IMR-90 (cell line): ENCODE measurements at regions not wholly inside any gene's neighbourhood (a gene's known extent, or its start where the extent isn't known, plus 50 kb on each side); places are given as distances from the start of the nearest gene placed in this dataset.

Source experiments
- ATAC-seq: fragments of 200-7000 bp; cut with Tn5 transposase; 2 replicates; pipeline ENCODE4 v1.9.1; 2020; ENCODE audit warnings: low read depth, mild to moderate bottlenecking, moderate library complexity
- BruUV-seq: library from RNA; stranded (reverse); fragments of 400-500 nt; replicated peaks from 2 replicates; lab custom pipeline; 2021; lab: Mats Ljungman, UMichigan
- CTCF ChIA-PET: fragments of 300-600 bp; formaldehyde crosslinking; extraction: SDS; loops from one replicate; lab custom pipeline; 2021; ENCODE audit warnings: antibody characterized with exemption; lab: Yijun Ruan, JAX
- POLR2A ChIA-PET: fragments of 300-600 bp; sonication (Branson Sonifier 250); formaldehyde crosslinking; loops from one replicate; lab custom pipeline; 2022; ENCODE audit warnings: antibody characterized with exemption; ENCODE audit not compliant: unreplicated experiment; lab: Charles Lee
- DNase-seq: peaks from one replicate; pipeline ENCODE4 v3.0.0; 2013
- H2AFZ ChIP-seq: replicated peaks from 2 replicates; pipeline ENCODE3; 2013; ENCODE audit warnings: low read length, mild to moderate bottlenecking; ENCODE audit not compliant: poor library complexity
- H2AK5ac ChIP-seq: 2 replicates; pipeline ENCODE4 v1.6.1; 2013; ENCODE audit warnings: low read depth, low read length, inconsistent platforms
- H2AK9ac ChIP-seq: replicated peaks from 2 replicates; pipeline ENCODE3; 2013; ENCODE audit warnings: mild to moderate bottlenecking, low read depth, low read length, moderate library complexity; ENCODE audit not compliant: poor library complexity
- H2BK120ac ChIP-seq: 2 replicates; pipeline ENCODE4 v1.6.1; 2013; ENCODE audit warnings: low read depth, low read length, inconsistent platforms
- H2BK15ac ChIP-seq: 3 replicates; pipeline ENCODE4 v1.6.1; 2013; ENCODE audit warnings: low read depth, low read length, inconsistent platforms
- H2BK20ac ChIP-seq: 2 replicates; pipeline ENCODE4 v1.6.1; 2013; ENCODE audit warnings: low read depth, mild to moderate bottlenecking, inconsistent platforms, low read length, moderate library complexity
- H2BK5ac ChIP-seq: 2 replicates; pipeline ENCODE4 v1.6.1; 2013; ENCODE audit warnings: mild to moderate bottlenecking, low read depth, low read length, inconsistent platforms; ENCODE audit not compliant: poor library complexity, severe bottlenecking
- H3K14ac ChIP-seq: replicated peaks from 2 replicates; pipeline ENCODE4 v1.6.1; 2013; ENCODE audit warnings: low read depth, low read length, inconsistent platforms
- H3K18ac ChIP-seq: 2 replicates; pipeline ENCODE4 v1.6.1; 2013; ENCODE audit warnings: low read depth, low read length, control low read depth
- H3K23ac ChIP-seq: 2 replicates; pipeline ENCODE4 v1.6.1; 2013; ENCODE audit warnings: low read depth, low read length, inconsistent platforms
- H3K27ac ChIP-seq: 2 replicates; pipeline ENCODE4 v1.5.1; 2013; ENCODE audit warnings: mild to moderate bottlenecking, control low read depth, low read length; ENCODE audit not compliant: insufficient read depth
- H3K27me3 ChIP-seq: 2 replicates; pipeline ENCODE4 v1.6.1; 2013; ENCODE audit warnings: low read length; ENCODE audit not compliant: control insufficient read depth, insufficient read depth
- H3K36me3 ChIP-seq: 2 replicates; pipeline ENCODE4 v1.6.1; 2013; ENCODE audit warnings: low read length, mixed read lengths; ENCODE audit not compliant: control insufficient read depth, insufficient read depth
- H3K4ac ChIP-seq: 2 replicates; pipeline ENCODE4 v1.6.1; 2013; ENCODE audit warnings: low read depth, low read length, inconsistent platforms
- H3K4me1 ChIP-seq: 2 replicates; pipeline ENCODE4 v1.6.1; 2013; ENCODE audit warnings: low read length, mixed read lengths; ENCODE audit not compliant: control insufficient read depth, insufficient read depth
- H3K4me2 ChIP-seq: 2 replicates; pipeline ENCODE4 v1.6.1; 2013; ENCODE audit warnings: low read depth, mild to moderate bottlenecking, control low read depth, low read length, moderate library complexity
- H3K4me3 ChIP-seq: 2 replicates; pipeline ENCODE4 v1.5.1; 2013; ENCODE audit warnings: low read depth, mild to moderate bottlenecking, control low read depth, low read length, moderate library complexity; ENCODE audit not compliant: insufficient read depth
- H3K56ac ChIP-seq: 2 replicates; pipeline ENCODE4 v1.6.1; 2013; ENCODE audit warnings: low read length, inconsistent platforms; ENCODE audit not compliant: insufficient read depth; ENCODE audit errors: extremely low read depth
- H3K79me1 ChIP-seq, 2 experiments: 2 replicates each; pipeline ENCODE4 v1.6.1; 2013; ENCODE audit warnings: low read length in 2 of 2, inconsistent platforms in 1 of 2, low read depth in 1 of 2
- H3K9ac ChIP-seq: 2 replicates; pipeline ENCODE4 v1.6.1; 2013; ENCODE audit warnings: low read depth, low read length, control low read depth
- H3K9me1 ChIP-seq: 2 replicates; pipeline ENCODE4 v1.6.1; 2013; ENCODE audit warnings: low read length, inconsistent platforms; ENCODE audit not compliant: insufficient read depth
- H3K9me3 ChIP-seq: 2 replicates; pipeline ENCODE4 v1.6.1; 2013; ENCODE audit warnings: low read length; ENCODE audit not compliant: control insufficient read depth, insufficient read depth
- H4K20me1 ChIP-seq: 2 replicates; pipeline ENCODE4 v1.6.1; 2013; ENCODE audit warnings: low read length, inconsistent platforms; ENCODE audit not compliant: insufficient read depth
- H4K5ac ChIP-seq: 2 replicates; pipeline ENCODE4 v1.6.1; 2013; ENCODE audit warnings: mild to moderate bottlenecking, low read depth, low read length, control low read depth
- H4K8ac ChIP-seq, 2 experiments: 2 replicates each; pipeline ENCODE4 v1.6.1; 2013; ENCODE audit warnings: low read depth in 2 of 2, low read length in 2 of 2, control low read depth in 1 of 2, inconsistent platforms in 1 of 2
- H4K91ac ChIP-seq: 2 replicates; pipeline ENCODE4 v1.6.1; 2013; ENCODE audit warnings: low read depth, low read length, inconsistent platforms; ENCODE audit not compliant: insufficient read depth
- BHLHE40 ChIP-seq: fragments of 150-350 bp; IDR thresholded peaks from 2 replicates; pipeline ENCODE4 v1.6.1; 2016; ENCODE audit warnings: mild to moderate bottlenecking, low read depth, low read length
- CEBPB ChIP-seq: IDR thresholded peaks from 2 replicates; pipeline ENCODE4 v1.6.1; 2012; ENCODE audit warnings: low read depth, low read length, improper control_type of control experiment
- MAFK ChIP-seq: IDR thresholded peaks from 2 replicates; pipeline ENCODE4 v1.6.1; 2012; ENCODE audit warnings: low read depth, low read length, improper control_type of control experiment
- MXI1 ChIP-seq: IDR thresholded peaks from 2 replicates; pipeline ENCODE4 v1.6.1; 2012; ENCODE audit warnings: low read depth, mild to moderate bottlenecking, low read length, moderate library complexity, borderline replicate concordance
- NFE2L2 ChIP-seq: fragments of 150-350 bp; IDR thresholded peaks from 2 replicates; pipeline ENCODE4 v1.6.1; 2016; ENCODE audit warnings: low read depth, mild to moderate bottlenecking, low read length
- POLR2A ChIP-seq: IDR thresholded peaks from 2 replicates; pipeline ENCODE4 v1.6.1; 2012; ENCODE audit warnings: mild to moderate bottlenecking, low read depth, low read length
- RAD21 ChIP-seq: IDR thresholded peaks from 2 replicates; pipeline ENCODE4 v1.6.1; 2012; ENCODE audit warnings: low read length, improper control_type of control experiment
- RFX5 ChIP-seq: IDR thresholded peaks from 2 replicates; pipeline ENCODE4 v1.8.0; 2012; ENCODE audit warnings: low read depth, mild to moderate bottlenecking, low read length, moderate library complexity
- SMC3 ChIP-seq: fragments of 150-350 bp; IDR thresholded peaks from 2 replicates; pipeline ENCODE4 v1.6.1; 2016; ENCODE audit warnings: low read depth, mild to moderate bottlenecking, antibody characterized with exemption, low read length, moderate library complexity
- WGBS, 2 experiments: methylation state at CpG; one replicate each; pipeline versions ENCODE4 v1.1.5 to v1.1.7; 2013; ENCODE audit warnings: missing lambda C conversion rate in 2 of 2; ENCODE audit not compliant: insufficient read length in 1 of 2; ENCODE audit errors: extremely low coverage in 2 of 2; 5-methylcytosine and 5-hydroxymethylcytosine counted together
- dilution Hi-C: fragments of 300-500 bp; cut with HindIII; formaldehyde crosslinking; loops from one replicate; pipeline ENCODE4 v1.14.3; 2018; ENCODE audit warnings: low sequenced_read_pairs; ENCODE audit not compliant: unreplicated experiment
- in situ Hi-C: fragments of 300-500 bp; cut with MboI; formaldehyde crosslinking; loops from 3 replicates; pipeline ENCODE4 v1.14.3; 2019; ENCODE audit warnings: low sequenced_read_pairs, inconsistent platforms, mixed read lengths
- intact Hi-C: fragments of 100-400 bp; cut with micrococcal nuclease; formaldehyde crosslinking; loops from 2 replicates; pipeline ENCODE4 v1.10.0; 2022
- TF ChIP-seq, protein P1 (sequence below): fragments of 150-350 bp; IDR thresholded peaks from 2 replicates; pipeline ENCODE4 v1.6.1; 2017; ENCODE audit warnings: mild to moderate bottlenecking, antibody characterized with exemption, low read length, low read depth
- TF ChIP-seq, protein P2 (sequence below): fragments of 150-350 bp; IDR thresholded peaks from 2 replicates; pipeline ENCODE4 v1.6.1; 2016; ENCODE audit warnings: low read depth, mild to moderate bottlenecking, low read length, moderate library complexity, borderline replicate concordance

DNA sequence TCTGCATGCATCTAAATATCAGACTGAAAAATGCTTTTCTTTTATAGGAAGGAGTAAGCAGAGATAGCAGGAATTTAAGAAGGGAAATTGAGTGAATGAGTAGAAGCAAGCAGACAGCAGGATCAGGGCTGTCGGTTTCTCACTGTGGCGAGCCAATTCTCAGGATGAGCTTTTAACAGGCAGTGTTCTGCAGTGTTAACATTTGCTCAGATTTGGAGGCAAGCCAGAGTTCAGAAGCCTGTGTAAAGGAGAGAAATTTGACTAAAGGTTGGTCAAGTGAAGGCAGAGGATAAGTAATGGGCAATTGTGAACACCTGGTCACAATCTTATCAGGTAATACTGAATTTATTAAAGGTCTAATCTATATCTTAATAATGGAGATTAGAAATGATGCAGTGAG, 133.3 kb upstream of the MAGEB16 start:
- dilution Hi-C loops (no loop called here), in situ Hi-C loops (no loop called here), intact Hi-C loops (no loop called here)
- H2AK5ac ChIP-seq = no peak overlapping the region
- no peaks in the 10 kb centered on the region for H4K20me1 ChIP-seq
- no peak overlapping the region for H4K5ac ChIP-seq
- POLR2A ChIA-PET = no interaction called here
- H2BK20ac ChIP-seq = no peak overlapping the region
- no peak overlapping the region for H2BK120ac ChIP-seq
- no peak overlapping the region for H3K56ac ChIP-seq
- H3K4me3 ChIP-seq = no peak overlapping the region
- no peaks in the 10 kb centered on the region for H3K79me1 ChIP-seq
- H3K18ac ChIP-seq = no peak overlapping the region
- H3K27ac ChIP-seq = no peak overlapping the region
- no peak overlapping the region for H4K91ac ChIP-seq
- 35% methylated on average over 2 of the region's 2 CpGs; no CpG with 5 or more reads in 1 of the 2 experiments for WGBS, 2 experiments
- no peak overlapping the region for H2BK15ac ChIP-seq
- no peak overlapping the region for H4K8ac ChIP-seq
- H3K14ac ChIP-seq = no peak overlapping the region
- no peak overlapping the region for H3K9ac ChIP-seq
- no peak overlapping the region for H3K4me2 ChIP-seq
- H3K27me3 ChIP-seq = no peaks in the 10 kb centered on the region
- no peak overlapping the region for H2AK9ac ChIP-seq
- no peak overlapping the region for H2AFZ ChIP-seq
- no peak overlapping the region for H3K4ac ChIP-seq
- no peak overlapping the region for H3K23ac ChIP-seq
- H2BK5ac ChIP-seq = no peak overlapping the region
- DNase-seq (no peak), ATAC-seq (no peak)
- H3K9me3 ChIP-seq = no peaks in the 10 kb centered on the region; the same call in 1 of the 2 replicates
- CTCF ChIA-PET = interaction anchor here (0.9 kb wide), 1 partner anchor 14 kb away, joined by 3 read pairs; no protein-coding TSS in a partner anchor
- no peaks in the 10 kb centered on the region for H3K4me1 ChIP-seq
- H3K9me1 ChIP-seq = no peaks in the 10 kb centered on the region
- no peak for TF ChIP-seq MAFK
- TF ChIP-seq RFX5 = no peak
- TF ChIP-seq, protein P1, sequence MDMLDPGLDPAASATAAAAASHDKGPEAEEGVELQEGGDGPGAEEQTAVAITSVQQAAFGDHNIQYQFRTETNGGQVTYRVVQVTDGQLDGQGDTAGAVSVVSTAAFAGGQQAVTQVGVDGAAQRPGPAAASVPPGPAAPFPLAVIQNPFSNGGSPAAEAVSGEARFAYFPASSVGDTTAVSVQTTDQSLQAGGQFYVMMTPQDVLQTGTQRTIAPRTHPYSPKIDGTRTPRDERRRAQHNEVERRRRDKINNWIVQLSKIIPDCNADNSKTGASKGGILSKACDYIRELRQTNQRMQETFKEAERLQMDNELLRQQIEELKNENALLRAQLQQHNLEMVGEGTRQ = no peak
- no peak for TF ChIP-seq RAD21
- TF ChIP-seq NFE2L2 = no peak
- TF ChIP-seq CEBPB = no peak
- no peak for TF ChIP-seq POLR2A
- no peak for TF ChIP-seq BHLHE40
- no peak for TF ChIP-seq MXI1
- TF ChIP-seq SMC3 = no peak
- TF ChIP-seq, protein P2, sequence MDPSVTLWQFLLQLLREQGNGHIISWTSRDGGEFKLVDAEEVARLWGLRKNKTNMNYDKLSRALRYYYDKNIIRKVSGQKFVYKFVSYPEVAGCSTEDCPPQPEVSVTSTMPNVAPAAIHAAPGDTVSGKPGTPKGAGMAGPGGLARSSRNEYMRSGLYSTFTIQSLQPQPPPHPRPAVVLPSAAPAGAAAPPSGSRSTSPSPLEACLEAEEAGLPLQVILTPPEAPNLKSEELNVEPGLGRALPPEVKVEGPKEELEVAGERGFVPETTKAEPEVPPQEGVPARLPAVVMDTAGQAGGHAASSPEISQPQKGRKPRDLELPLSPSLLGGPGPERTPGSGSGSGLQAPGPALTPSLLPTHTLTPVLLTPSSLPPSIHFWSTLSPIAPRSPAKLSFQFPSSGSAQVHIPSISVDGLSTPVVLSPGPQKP = no peak
- BruUV-seq = no TSS peak
- no peaks in the 10 kb centered on the region for H3K36me3 ChIP-seq
